ENCODE measurements at regions not wholly inside any gene's neighbourhood (a gene's known extent, or its start where the extent isn't known, plus 50 kb on each side); places are given as distances from the start of the nearest gene placed in this dataset.

DNA sequence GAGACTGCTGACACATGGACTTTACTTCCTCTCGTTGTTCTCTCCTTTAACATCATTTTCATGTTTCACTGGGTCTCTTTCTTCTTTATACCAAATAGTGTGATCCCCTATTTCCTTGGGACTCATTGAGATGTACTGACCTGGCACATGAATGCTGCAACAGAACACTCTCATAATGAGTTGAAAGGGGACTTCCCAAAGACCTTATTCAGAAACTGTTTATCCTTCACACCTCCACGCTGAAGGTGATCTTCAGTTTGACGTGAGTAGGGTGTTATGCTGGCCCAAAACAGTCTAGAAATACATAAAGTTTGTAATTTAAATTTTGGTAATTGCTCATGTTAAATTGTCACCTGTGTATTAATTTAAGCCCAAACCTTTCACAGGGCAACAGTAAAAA lies 1096.8 kb upstream of the GYPC start:
- TF ChIP-seq, protein P1, sequence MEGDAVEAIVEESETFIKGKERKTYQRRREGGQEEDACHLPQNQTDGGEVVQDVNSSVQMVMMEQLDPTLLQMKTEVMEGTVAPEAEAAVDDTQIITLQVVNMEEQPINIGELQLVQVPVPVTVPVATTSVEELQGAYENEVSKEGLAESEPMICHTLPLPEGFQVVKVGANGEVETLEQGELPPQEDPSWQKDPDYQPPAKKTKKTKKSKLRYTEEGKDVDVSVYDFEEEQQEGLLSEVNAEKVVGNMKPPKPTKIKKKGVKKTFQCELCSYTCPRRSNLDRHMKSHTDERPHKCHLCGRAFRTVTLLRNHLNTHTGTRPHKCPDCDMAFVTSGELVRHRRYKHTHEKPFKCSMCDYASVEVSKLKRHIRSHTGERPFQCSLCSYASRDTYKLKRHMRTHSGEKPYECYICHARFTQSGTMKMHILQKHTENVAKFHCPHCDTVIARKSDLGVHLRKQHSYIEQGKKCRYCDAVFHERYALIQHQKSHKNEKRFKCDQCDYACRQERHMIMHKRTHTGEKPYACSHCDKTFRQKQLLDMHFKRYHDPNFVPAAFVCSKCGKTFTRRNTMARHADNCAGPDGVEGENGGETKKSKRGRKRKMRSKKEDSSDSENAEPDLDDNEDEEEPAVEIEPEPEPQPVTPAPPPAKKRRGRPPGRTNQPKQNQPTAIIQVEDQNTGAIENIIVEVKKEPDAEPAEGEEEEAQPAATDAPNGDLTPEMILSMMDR (IDR thresholded peaks at IDR 0.05; ENCODE audit: poor library complexity), result no peak
- no peak for TF ChIP-seq EZH2 (IDR thresholded peaks at IDR 0.05; ENCODE audit: borderline replicate concordance)
- TF ChIP-seq EZH2phosphoT487 (IDR thresholded peaks at IDR 0.05; ENCODE audit: low read depth, severe bottlenecking, unreplicated experiment), result no peak
